CD4-positive, alpha-beta T cell (primary cell): ENCODE measurements at regions not wholly inside any gene's neighbourhood (a gene's known extent, or its start where the extent isn't known, plus 50 kb on each side); places are given as distances from the start of the nearest gene placed in this dataset.

Experiments
- ATAC-seq: fragments of 200-7000 bp; cut with Tn5 transposase; one replicate; pipeline ENCODE4 v1.10.0; 2022; ENCODE audit warnings: mild to moderate bottlenecking; ENCODE audit not compliant: poor library complexity
- CTCF ChIA-PET: fragments of 350-600 bp; sonication (Branson Sonifier 250); formaldehyde crosslinking; loops from one replicate; lab custom pipeline; 2021; ENCODE audit warnings: antibody characterized with exemption, inconsistent platforms; lab: Charles Lee
- POLR2A ChIA-PET: fragments of 350-600 bp; sonication (Branson Sonifier 250); formaldehyde crosslinking; loops from one replicate; lab custom pipeline; 2021; ENCODE audit warnings: antibody characterized with exemption, inconsistent platforms; lab: Charles Lee
- DNase-seq, 14 experiments: peaks; one replicate each; pipeline ENCODE4 v3.0.0-alpha.2; 2013 to 2020; ENCODE audit warnings: mixed read lengths in 2 of 14
- H3K27ac ChIP-seq, 2 donors: one replicate each; pipeline versions ENCODE4 v1.5.1 to v1.7.0; 2013; ENCODE audit warnings: low read length in 2 of 2, low read depth in 1 of 2, mild to moderate bottlenecking in 1 of 2
- H3K27me3 ChIP-seq, 2 experiments: 1 replicate in 1 of 2; 2 replicates in 1 of 2; pipeline versions ENCODE4 v1.6.1 to v1.7.0; 2013; ENCODE audit warnings: low read length in 2 of 2, control low read depth in 1 of 2, mild to moderate bottlenecking in 1 of 2, moderate library complexity in 1 of 2; ENCODE audit not compliant: insufficient read depth in 2 of 2, control insufficient read depth in 1 of 2
- H3K36me3 ChIP-seq: one replicate; pipeline ENCODE4 v1.6.1; 2013; ENCODE audit warnings: low read length, control low read depth; ENCODE audit not compliant: insufficient read depth
- H3K4me1 ChIP-seq: one replicate; pipeline ENCODE4 v1.6.1; 2013; ENCODE audit warnings: low read length, control low read depth; ENCODE audit not compliant: insufficient read depth
- H3K4me3 ChIP-seq: one replicate; pipeline ENCODE4 v1.5.1; 2013; ENCODE audit warnings: mild to moderate bottlenecking, low read length, moderate library complexity
- H3K9me3 ChIP-seq, 2 experiments: 1 replicate in 1 of 2; 2 replicates in 1 of 2; pipeline versions ENCODE4 v1.6.1 to v1.7.0; 2013; ENCODE audit warnings: low read length in 2 of 2, mild to moderate bottlenecking in 2 of 2, control low read depth in 1 of 2, moderate library complexity in 1 of 2; ENCODE audit not compliant: control insufficient read depth in 1 of 2, insufficient read depth in 1 of 2
- H3K27ac Mint-ChIP-seq: one replicate; pipeline ENCODE4 v1.8.0; 2020; ENCODE audit warnings: mixed read lengths
- H3K27me3 Mint-ChIP-seq: one replicate; pipeline ENCODE4 v1.8.0; 2021; ENCODE audit warnings: mixed read lengths
- H3K36me3 Mint-ChIP-seq: one replicate; pipeline ENCODE4 v1.8.0; 2021; ENCODE audit warnings: low read depth, mixed read lengths
- H3K4me1 Mint-ChIP-seq: one replicate; pipeline ENCODE4 v1.8.0; 2021; ENCODE audit warnings: low read depth, mixed read lengths
- H3K4me3 Mint-ChIP-seq: one replicate; pipeline ENCODE4 v1.8.0; 2020; ENCODE audit warnings: mild to moderate bottlenecking, mixed read lengths
- H3K9me3 Mint-ChIP-seq: one replicate; pipeline ENCODE4 v1.8.0; 2020; ENCODE audit warnings: mixed read lengths
- CTCF ChIP-seq: fragments of 200-600 bp; IDR thresholded peaks from one replicate; pipeline ENCODE4 v1.8.0; 2022; ENCODE audit warnings: antibody characterized with exemption, mild to moderate bottlenecking
- intact Hi-C, 2 experiments: fragments of 100-400 bp; cut with DNase I in 1 of 2; cut with micrococcal nuclease in 1 of 2; formaldehyde crosslinking; loops; one replicate each; pipeline versions ENCODE4 v1.15.1 to v1.9.0; 2023 to 2025; cut with DNase I, micrococcal nuclease

GRCh38 chr12:107978201-107978600 lies 150.9 kb upstream of the WSCD2 start:
- Mint-ChIP-seq H3K27ac (no peak overlapping the region), H3K36me3 (no peaks in the 10 kb centered on the region), H3K4me1 (no peaks in the 10 kb centered on the region), H3K27me3 (peaks cover 31% of the 10 kb centered on the region), H3K4me3 (no peak overlapping the region), H3K9me3 (no peaks in the 10 kb centered on the region)
- Histone ChIP-seq H3K9me3 (peaks cover 7 to 8% of the 10 kb centered on the region in 2 experiments), H3K36me3 (no peaks in the 10 kb centered on the region), H3K27ac (no peak overlapping the region), H3K4me1 (no peaks in the 10 kb centered on the region), H3K4me3 (no peak overlapping the region), H3K27me3 (peaks cover 0 to 10% of the 10 kb centered on the region in 2 experiments)
- ChIA-PET POLR2A (no interaction called here), CTCF (interaction anchor here (1.2 kb wide), 1 partner anchor 11 kb away, joined by 3 read pairs; no protein-coding TSS in a partner anchor)
- ATAC-seq (no peak), DNase-seq (no peak)
- intact Hi-C loops: no loop called here
- TF ChIP-seq CTCF: no peak

GRCh38 chr12:107978641-107979040 lies 150.4 kb upstream of the WSCD2 start:
- Mint-ChIP-seq H3K27me3 (peaks cover 32% of the 10 kb centered on the region), H3K27ac (no peak overlapping the region), H3K4me3 (no peak overlapping the region), H3K9me3 (no peaks in the 10 kb centered on the region), H3K36me3 (no peaks in the 10 kb centered on the region), H3K4me1 (no peaks in the 10 kb centered on the region)
- Histone ChIP-seq H3K9me3 (peaks cover 7 to 8% of the 10 kb centered on the region in 2 experiments), H3K36me3 (no peaks in the 10 kb centered on the region), H3K4me1 (no peaks in the 10 kb centered on the region), H3K27ac (no peak overlapping the region), H3K27me3 (peaks cover 0 to 10% of the 10 kb centered on the region in 2 experiments), H3K4me3 (no peak overlapping the region)
- TF ChIP-seq CTCF: no peak
- DNase-seq (no peak), ATAC-seq (no peak)
- POLR2A ChIA-PET: no interaction called here
- intact Hi-C loops: no loop called here
- CTCF ChIA-PET: interaction anchor here (1.2 kb wide), 1 partner anchor 11 kb away, joined by 3 read pairs; no protein-coding TSS in a partner anchor

GRCh38 chr12:107983756-107984472 lies 145.2 kb upstream of the WSCD2 start:
- Histone ChIP-seq H3K4me3 (no peak overlapping the region), H3K36me3 (no peaks in the 10 kb centered on the region), H3K9me3 (no peaks in the 10 kb centered on the region), H3K27me3 (no peaks in the 10 kb centered on the region), H3K4me1 (no peaks in the 10 kb centered on the region), H3K27ac (no peak overlapping the region)
- no peaks in the 10 kb centered on the region for H3K36me3 Mint-ChIP-seq
- TF ChIP-seq CTCF: no peak
- H3K4me3 Mint-ChIP-seq: no peak overlapping the region
- DNase-seq (no peak), ATAC-seq (no peak)
- no peaks in the 10 kb centered on the region for H3K9me3 Mint-ChIP-seq
- POLR2A ChIA-PET: no interaction called here
- H3K4me1 Mint-ChIP-seq: no peaks in the 10 kb centered on the region
- H3K27ac Mint-ChIP-seq: no peak overlapping the region
- H3K27me3 Mint-ChIP-seq: peaks cover 30% of the 10 kb centered on the region
- CTCF ChIA-PET: no interaction called here
- intact Hi-C loops: loop anchor here in 1 of 2 experiments (10.0 kb wide), 1 partner anchor 471 kb away; no protein-coding TSS in a partner anchor
